ENCODE measurements at regions not wholly inside any gene's neighbourhood (a gene's known extent, or its start where the extent isn't known, plus 50 kb on each side); places are given as distances from the start of the nearest gene placed in this dataset.

- DNase-seq: no peak
Measured at GRCh38 chr7:49376817-49377375, 396.5 kb upstream of the VWC2 start.

GRCh38 chr7:49386792-49387191 is 386.6 kb upstream of the VWC2 start:
- no peak for DNase-seq

GRCh38 chr7:49389871-49390479 is 383.5 kb upstream of the VWC2 start:
- no peak for DNase-seq

- DNase-seq: peak; percentile 79
Measured at GRCh38 chr7:49396229-49396628, 377.2 kb upstream of the VWC2 start.

GRCh38 chr7:49397750-49398149 is 375.7 kb upstream of the VWC2 start:
- no peak for DNase-seq

GRCh38 chr7:49398236-49398635 is 375.2 kb upstream of the VWC2 start:
- DNase-seq: peak; percentile 7

GRCh38 chr7:49398746-49399145 is 374.7 kb upstream of the VWC2 start:
- DNase-seq: peak; percentile 35

- DNase-seq: no peak
Measured at GRCh38 chr7:49400891-49401550, 372.4 kb upstream of the VWC2 start.

- DNase-seq: no peak
Measured at GRCh38 chr7:49403844-49404243, 369.6 kb upstream of the VWC2 start.

- no peak for DNase-seq
Measured at GRCh38 chr7:49407205-49407604, 366.2 kb upstream of the VWC2 start.

GRCh38 chr7:49417034-49417433 is 356.4 kb upstream of the VWC2 start:
- DNase-seq: no peak

- no peak for DNase-seq
Measured at GRCh38 chr7:49418963-49419362, 354.5 kb upstream of the VWC2 start.

GRCh38 chr7:49422564-49422963 is 350.9 kb upstream of the VWC2 start:
- DNase-seq: no peak

GRCh38 chr7:49424109-49424508 is 349.3 kb upstream of the VWC2 start:
- DNase-seq: no peak

- no peak for DNase-seq
Measured at GRCh38 chr7:49425277-49425818, 348.1 kb upstream of the VWC2 start.

GRCh38 chr7:49432254-49432653 is 341.2 kb upstream of the VWC2 start:
- peak; percentile 60 for DNase-seq

- no peak for DNase-seq
Measured at GRCh38 chr7:49433794-49434193, 339.6 kb upstream of the VWC2 start.

- no peak for DNase-seq
Measured at GRCh38 chr7:49434846-49435245, 338.6 kb upstream of the VWC2 start.

- DNase-seq: no peak
Measured at GRCh38 chr7:49438281-49438680, 335.2 kb upstream of the VWC2 start.

GRCh38 chr7:49443515-49443914 is 329.9 kb upstream of the VWC2 start:
- DNase-seq: no peak

GRCh38 chr7:49453486-49453885 is 320.0 kb upstream of the VWC2 start:
- DNase-seq: no peak

- no peak for DNase-seq
Measured at GRCh38 chr7:49479441-49479840, 294.0 kb upstream of the VWC2 start.

GRCh38 chr7:49479936-49480544 is 293.4 kb upstream of the VWC2 start:
- no peak for DNase-seq

- DNase-seq: no peak
Measured at GRCh38 chr7:49481075-49481474, 292.4 kb upstream of the VWC2 start.

Measured in eye (tissue), 1 donor.